ENCODE measurements at regions not wholly inside any gene's neighbourhood (a gene's known extent, or its start where the extent isn't known, plus 50 kb on each side); places are given as distances from the start of the nearest gene placed in this dataset.
"Not testable (repeated sequence)": the region's sequence is repeated elsewhere in the genome, so short reads cannot be mapped to it uniquely, and the experiment has no call there.

- H3K36me3 Mint-ChIP-seq = no peaks in the 10 kb centered on the region
- no peaks in the 10 kb centered on the region for H3K4me1 Mint-ChIP-seq
- no peaks in the 10 kb centered on the region for H3K9me3 Mint-ChIP-seq
- H3K27me3 Mint-ChIP-seq = peaks cover 17% of the 10 kb centered on the region
- no peak overlapping the region for H3K4me3 Mint-ChIP-seq
- H3K27ac Mint-ChIP-seq = no peak overlapping the region
- no peak for DNase-seq
These were observed 93.7 kb downstream of the JRKL start for GRCh38 chr11:96483374-96483955.

DNA sequence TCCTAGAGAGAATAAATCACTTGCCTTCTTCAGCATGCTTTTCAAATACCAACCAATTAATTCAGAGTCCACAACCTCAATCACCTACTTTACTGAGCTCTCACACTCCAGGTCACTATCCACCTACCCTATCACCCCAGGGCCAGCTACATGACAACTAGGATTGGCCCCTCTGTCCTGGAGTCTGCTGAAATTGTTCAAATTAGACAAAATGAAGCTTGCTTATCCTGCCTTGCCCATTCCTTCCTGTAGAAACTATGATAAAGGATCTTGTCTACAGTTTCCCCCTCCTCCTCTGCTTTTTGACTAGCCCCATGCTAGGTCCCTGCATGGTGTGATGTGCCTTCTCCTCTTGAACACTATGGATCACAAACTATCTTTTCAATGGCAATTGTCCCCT lies 94.5 kb downstream of the JRKL start:
- peaks cover 23% of the 10 kb centered on the region for H3K27me3 Mint-ChIP-seq
- no peak overlapping the region for H3K4me3 Mint-ChIP-seq
- no peaks in the 10 kb centered on the region for H3K4me1 Mint-ChIP-seq
- no peaks in the 10 kb centered on the region for H3K9me3 Mint-ChIP-seq
- no peaks in the 10 kb centered on the region for H3K36me3 Mint-ChIP-seq
- H3K27ac Mint-ChIP-seq = no peak overlapping the region
- DNase-seq = no peak

- H3K9me3 Mint-ChIP-seq = no peaks in the 10 kb centered on the region
- DNase-seq = no peak
- no peak overlapping the region for H3K4me3 Mint-ChIP-seq
- peaks cover 28% of the 10 kb centered on the region for H3K27me3 Mint-ChIP-seq
- no peaks in the 10 kb centered on the region for H3K36me3 Mint-ChIP-seq
- H3K4me1 Mint-ChIP-seq = no peaks in the 10 kb centered on the region
- H3K27ac Mint-ChIP-seq = no peak overlapping the region
These were observed 97.2 kb downstream of the JRKL start for GRCh38 chr11:96486890-96487611.

- H3K9me3 Mint-ChIP-seq, H3K36me3 Mint-ChIP-seq, H3K4me3 Mint-ChIP-seq, DNase-seq, H3K4me1 Mint-ChIP-seq, H3K27ac Mint-ChIP-seq: not testable (repeated sequence)
- peaks cover 28% of the 10 kb centered on the region for H3K27me3 Mint-ChIP-seq
These were observed 99.1 kb downstream of the JRKL start for GRCh38 chr11:96488911-96489310.

- Mint-ChIP-seq H3K27me3 (no peaks in the 10 kb centered on the region), H3K4me1 (no peaks in the 10 kb centered on the region), H3K9me3 (peaks cover 2% of the 10 kb centered on the region), H3K27ac (no peak overlapping the region), H3K36me3 (no peaks in the 10 kb centered on the region), H3K4me3 (no peak overlapping the region)
- DNase-seq = no peak
These were observed 110.6 kb downstream of the JRKL start for GRCh38 chr11:96500440-96500839.

DNA sequence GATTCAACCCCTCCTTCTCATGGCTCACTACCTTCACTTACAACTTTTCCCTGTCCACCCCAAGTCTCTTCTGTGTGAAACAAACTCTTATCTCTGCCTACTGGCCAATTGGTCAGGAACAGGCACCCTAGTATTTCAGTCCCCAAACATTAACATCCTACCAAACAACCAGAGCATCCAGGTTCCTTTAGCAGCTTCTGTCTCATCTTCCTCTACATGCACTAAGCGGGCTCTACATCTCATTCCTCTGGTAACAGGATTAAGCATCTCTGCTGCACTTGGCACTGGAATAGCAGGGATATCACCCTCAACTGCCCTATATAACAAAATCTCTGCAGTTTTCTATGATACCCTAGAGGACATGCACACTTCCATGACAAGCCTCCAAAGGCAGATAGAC lies 116.2 kb downstream of the JRKL start:
- H3K4me3 Mint-ChIP-seq = no peak overlapping the region
- H3K4me1 Mint-ChIP-seq = no peaks in the 10 kb centered on the region
- DNase-seq = no peak
- no peaks in the 10 kb centered on the region for H3K9me3 Mint-ChIP-seq
- no peaks in the 10 kb centered on the region for H3K27me3 Mint-ChIP-seq
- H3K36me3 Mint-ChIP-seq = no peaks in the 10 kb centered on the region
- no peak overlapping the region for H3K27ac Mint-ChIP-seq

DNA sequence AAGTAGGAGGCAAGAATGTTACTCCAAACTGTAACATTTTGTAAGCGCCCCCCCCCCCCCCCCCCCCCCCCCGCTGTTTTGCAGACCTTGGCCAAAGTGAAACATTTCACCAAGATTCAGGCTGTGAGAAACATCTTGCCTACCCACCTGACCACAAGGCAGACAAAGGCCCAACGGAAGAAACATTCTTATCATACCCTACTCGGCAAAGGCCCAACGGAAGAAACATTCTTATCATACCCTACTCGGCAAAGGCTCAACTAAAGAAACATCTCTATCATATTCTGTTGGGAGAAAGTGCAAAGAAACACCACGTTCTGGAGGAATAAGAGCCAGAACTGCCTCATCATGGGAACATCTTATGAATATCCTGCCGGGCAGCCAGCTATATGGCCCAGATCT lies 117.1 kb downstream of the JRKL start:
- H3K9me3 Mint-ChIP-seq = no peaks in the 10 kb centered on the region
- H3K4me3 Mint-ChIP-seq = no peak overlapping the region
- H3K27me3 Mint-ChIP-seq = no peaks in the 10 kb centered on the region
- no peak overlapping the region for H3K27ac Mint-ChIP-seq
- H3K4me1 Mint-ChIP-seq = no peaks in the 10 kb centered on the region
- no peaks in the 10 kb centered on the region for H3K36me3 Mint-ChIP-seq
- DNase-seq = no peak

- no peak for DNase-seq
- Mint-ChIP-seq H3K27ac (no peak overlapping the region), H3K36me3 (no peaks in the 10 kb centered on the region), H3K27me3 (no peaks in the 10 kb centered on the region), H3K9me3 (no peaks in the 10 kb centered on the region), H3K4me3 (no peak overlapping the region), H3K4me1 (no peaks in the 10 kb centered on the region)
These were observed 119.0 kb downstream of the JRKL start for GRCh38 chr11:96508861-96509260.

- H3K9me3 Mint-ChIP-seq = peaks cover 4% of the 10 kb centered on the region
- H3K27me3 Mint-ChIP-seq = peaks cover 5% of the 10 kb centered on the region
- no peaks in the 10 kb centered on the region for H3K36me3 Mint-ChIP-seq
- no peak for DNase-seq
- no peaks in the 10 kb centered on the region for H3K4me1 Mint-ChIP-seq
- no peak overlapping the region for H3K27ac Mint-ChIP-seq
- no peak overlapping the region for H3K4me3 Mint-ChIP-seq
These were observed 131.1 kb downstream of the JRKL start for GRCh38 chr11:96520939-96521338.

DNA sequence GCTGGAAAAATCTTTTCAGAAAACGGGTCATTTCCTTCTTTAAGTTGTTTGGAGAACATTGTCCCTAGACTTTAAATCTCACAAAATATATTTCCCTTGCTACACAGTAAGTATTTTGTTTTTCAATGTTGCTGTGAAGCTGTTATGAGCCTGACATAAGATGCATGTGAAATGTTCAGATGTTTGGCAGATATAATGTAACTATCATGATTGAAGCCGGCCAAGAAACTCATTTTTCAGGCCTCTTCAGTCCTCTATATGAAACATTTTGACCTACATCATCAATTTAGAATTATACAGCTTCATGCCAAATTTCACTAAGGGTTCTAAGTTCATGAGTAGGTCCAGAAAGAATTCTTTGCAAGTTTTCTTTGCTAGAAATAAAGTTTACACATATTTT lies 133.8 kb downstream of the JRKL start:
- no peaks in the 10 kb centered on the region for H3K36me3 Mint-ChIP-seq
- no peak for DNase-seq
- no peak overlapping the region for H3K4me3 Mint-ChIP-seq
- H3K9me3 Mint-ChIP-seq = peaks cover 5% of the 10 kb centered on the region
- no peak overlapping the region for H3K27ac Mint-ChIP-seq
- H3K4me1 Mint-ChIP-seq = no peaks in the 10 kb centered on the region
- H3K27me3 Mint-ChIP-seq = peaks cover 8% of the 10 kb centered on the region

GRCh38 chr11:96524475-96524874 lies 134.7 kb downstream of the JRKL start:
- Mint-ChIP-seq H3K4me1 (no peaks in the 10 kb centered on the region), H3K9me3 (peaks cover 9% of the 10 kb centered on the region), H3K27ac (no peak overlapping the region), H3K4me3 (no peak overlapping the region), H3K36me3 (no peaks in the 10 kb centered on the region), H3K27me3 (peaks cover 12% of the 10 kb centered on the region)
- no peak for DNase-seq

- Mint-ChIP-seq H3K4me3 (no peak overlapping the region), H3K36me3 (no peaks in the 10 kb centered on the region), H3K9me3 (peaks cover 10% of the 10 kb centered on the region), H3K27ac (no peak overlapping the region), H3K27me3 (peaks cover 19% of the 10 kb centered on the region), H3K4me1 (no peaks in the 10 kb centered on the region)
- no peak for DNase-seq
These were observed 140.7 kb downstream of the JRKL start for GRCh38 chr11:96530473-96530872.

- H3K9me3 Mint-ChIP-seq = peaks cover 2% of the 10 kb centered on the region
- no peaks in the 10 kb centered on the region for H3K36me3 Mint-ChIP-seq
- no peak for DNase-seq
- no peak overlapping the region for H3K27ac Mint-ChIP-seq
- H3K4me1 Mint-ChIP-seq = no peaks in the 10 kb centered on the region
- H3K4me3 Mint-ChIP-seq = no peak overlapping the region
- no peaks in the 10 kb centered on the region for H3K27me3 Mint-ChIP-seq
These were observed 148.3 kb downstream of the JRKL start for GRCh38 chr11:96538104-96538503.

DNA sequence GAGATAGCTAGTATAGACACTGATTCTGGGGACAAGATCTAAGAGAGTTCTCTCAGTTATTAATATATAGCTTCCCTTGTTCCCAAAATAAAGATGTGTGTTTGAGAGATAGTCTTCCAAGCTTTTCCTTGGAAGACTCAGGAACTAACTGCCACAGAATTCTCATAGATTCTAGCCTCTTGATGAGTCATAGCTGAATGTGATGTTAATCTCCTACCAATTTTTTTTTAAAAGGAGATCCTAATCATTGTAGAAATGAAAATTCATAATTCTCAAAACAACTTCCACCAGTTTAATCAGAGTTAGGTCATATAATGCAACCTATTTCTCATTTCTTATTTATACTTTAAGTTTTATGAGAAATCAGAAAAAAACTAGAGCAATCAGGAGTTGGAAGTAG lies 148.8 kb downstream of the JRKL start:
- Mint-ChIP-seq H3K9me3 (no peaks in the 10 kb centered on the region), H3K4me3 (no peak overlapping the region), H3K27ac (no peak overlapping the region)

DNA sequence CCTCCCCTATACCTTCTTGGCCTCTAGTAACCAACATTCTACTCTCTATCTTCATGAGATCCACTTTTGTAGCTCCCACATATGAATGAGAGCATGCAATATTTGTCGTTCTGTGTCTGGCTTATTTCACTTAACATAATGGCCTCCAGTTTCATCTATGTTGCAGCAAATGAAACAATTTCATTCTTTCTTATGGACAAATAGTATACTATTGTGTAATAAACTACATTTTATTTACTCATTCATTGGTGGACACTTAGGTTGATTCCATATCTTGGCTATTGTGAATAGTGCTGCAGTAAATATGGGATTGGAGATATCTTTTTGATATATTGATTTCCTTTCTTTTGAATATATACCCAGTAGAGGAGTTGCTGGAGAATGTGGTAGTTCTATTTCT lies 151.1 kb downstream of the JRKL start:
- DNase-seq = no peak
- no peak overlapping the region for H3K27ac Mint-ChIP-seq
- no peaks in the 10 kb centered on the region for H3K36me3 Mint-ChIP-seq
- H3K4me3 Mint-ChIP-seq = no peak overlapping the region
- no peaks in the 10 kb centered on the region for H3K27me3 Mint-ChIP-seq
- no peaks in the 10 kb centered on the region for H3K9me3 Mint-ChIP-seq
- H3K4me1 Mint-ChIP-seq = no peaks in the 10 kb centered on the region

More for the DNA sequence above, 148.8 kb downstream of the JRKL start:
- Mint-ChIP-seq H3K27me3 (no peaks in the 10 kb centered on the region), H3K36me3 (no peaks in the 10 kb centered on the region), H3K4me1 (no peaks in the 10 kb centered on the region)
- DNase-seq = no peak

DNA sequence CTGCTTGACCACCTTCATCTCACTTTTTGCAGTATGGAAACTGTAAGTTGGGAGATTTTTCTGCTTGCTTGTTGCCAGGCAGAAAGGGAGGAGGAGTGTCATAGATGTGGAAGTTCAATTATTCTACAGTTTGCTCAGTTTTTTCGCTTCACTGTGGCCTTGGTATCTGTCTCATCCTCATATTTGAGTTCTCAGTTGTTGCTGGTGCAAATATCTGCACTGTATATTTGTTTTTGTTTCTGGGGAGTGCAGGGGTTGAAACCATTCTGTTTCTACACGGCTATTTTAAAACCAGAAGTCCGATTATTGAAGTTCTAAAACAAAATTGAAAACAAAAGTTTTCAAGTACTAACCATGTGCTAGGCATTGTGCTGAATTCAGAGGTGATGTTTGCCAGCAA lies 153.4 kb downstream of the JRKL start:
- no peak overlapping the region for H3K27ac Mint-ChIP-seq
- H3K4me3 Mint-ChIP-seq = no peak overlapping the region
- no peaks in the 10 kb centered on the region for H3K27me3 Mint-ChIP-seq
- H3K4me1 Mint-ChIP-seq = no peaks in the 10 kb centered on the region
- H3K9me3 Mint-ChIP-seq = no peaks in the 10 kb centered on the region
- DNase-seq = no peak
- H3K36me3 Mint-ChIP-seq = no peaks in the 10 kb centered on the region
